C4-2B (cell line): ENCODE measurements at regions not wholly inside any gene's neighbourhood (a gene's known extent, or its start where the extent isn't known, plus 50 kb on each side); places are given as distances from the start of the nearest gene placed in this dataset.

Source experiments
- ZFX ChIP-seq: fragments of 450-650 bp; IDR thresholded peaks from 2 replicates; pipeline ENCODE4 v1.6.1; 2017
- TF ChIP-seq, protein P1 (sequence below): fragments of 450-650 bp; conservative IDR thresholded peaks from 2 replicates; pipeline ENCODE4 v1.5.1; 2017; ENCODE audit warnings: mild to moderate bottlenecking

DNA sequence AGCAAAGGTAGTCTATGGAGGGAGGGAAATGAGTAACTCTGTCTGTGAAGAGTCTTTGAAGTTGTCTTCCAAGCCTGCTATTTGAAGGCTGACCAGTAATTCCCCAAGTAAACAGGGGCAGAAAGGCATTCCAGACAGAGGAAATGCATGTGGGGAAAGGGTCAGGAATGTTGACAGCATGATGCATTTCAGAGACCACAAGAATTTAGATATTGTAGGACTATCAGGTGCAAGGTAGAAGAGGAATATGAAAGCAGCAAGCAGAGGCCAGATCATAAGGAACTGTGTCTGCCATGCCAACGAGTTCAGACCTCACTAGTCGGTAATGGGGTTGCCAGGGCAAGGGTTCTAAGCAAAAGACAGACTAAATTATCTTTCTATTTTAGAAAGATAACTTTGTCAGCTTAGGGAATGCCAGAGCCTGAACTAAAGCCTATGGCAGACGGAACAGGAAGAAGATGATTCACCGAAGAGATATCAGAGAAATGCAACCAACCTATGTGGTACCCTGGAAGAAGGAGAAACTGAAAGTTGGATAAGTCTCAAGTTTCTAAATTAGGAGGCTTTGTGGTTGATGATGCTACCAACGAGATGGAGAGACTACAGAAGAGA lies 327.0 kb upstream of the RORA start:
- TF ChIP-seq, protein P1, sequence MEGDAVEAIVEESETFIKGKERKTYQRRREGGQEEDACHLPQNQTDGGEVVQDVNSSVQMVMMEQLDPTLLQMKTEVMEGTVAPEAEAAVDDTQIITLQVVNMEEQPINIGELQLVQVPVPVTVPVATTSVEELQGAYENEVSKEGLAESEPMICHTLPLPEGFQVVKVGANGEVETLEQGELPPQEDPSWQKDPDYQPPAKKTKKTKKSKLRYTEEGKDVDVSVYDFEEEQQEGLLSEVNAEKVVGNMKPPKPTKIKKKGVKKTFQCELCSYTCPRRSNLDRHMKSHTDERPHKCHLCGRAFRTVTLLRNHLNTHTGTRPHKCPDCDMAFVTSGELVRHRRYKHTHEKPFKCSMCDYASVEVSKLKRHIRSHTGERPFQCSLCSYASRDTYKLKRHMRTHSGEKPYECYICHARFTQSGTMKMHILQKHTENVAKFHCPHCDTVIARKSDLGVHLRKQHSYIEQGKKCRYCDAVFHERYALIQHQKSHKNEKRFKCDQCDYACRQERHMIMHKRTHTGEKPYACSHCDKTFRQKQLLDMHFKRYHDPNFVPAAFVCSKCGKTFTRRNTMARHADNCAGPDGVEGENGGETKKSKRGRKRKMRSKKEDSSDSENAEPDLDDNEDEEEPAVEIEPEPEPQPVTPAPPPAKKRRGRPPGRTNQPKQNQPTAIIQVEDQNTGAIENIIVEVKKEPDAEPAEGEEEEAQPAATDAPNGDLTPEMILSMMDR, result no peak
- TF ChIP-seq ZFX, result no peak
